Endothelial cell (in vitro differentiated cells): ENCODE measurements at regions not wholly inside any gene's neighbourhood (a gene's known extent, or its start where the extent isn't known, plus 50 kb on each side); places are given as distances from the start of the nearest gene placed in this dataset.
"Not testable (repeated sequence)": the region's sequence is repeated elsewhere in the genome, so short reads cannot be mapped to it uniquely, and the experiment has no call there.

ENCODE experiments used
- DNase-seq: peaks from one replicate; pipeline ENCODE4 v3.0.0; 2021; ENCODE audit warnings: low spot score
- H3K27ac Mint-ChIP-seq: one replicate; pipeline ENCODE4 v1.8.0; 2021; ENCODE audit warnings: mixed read lengths, inconsistent platforms; ENCODE audit not compliant: unreplicated experiment
- H3K27me3 Mint-ChIP-seq: one replicate; pipeline ENCODE4 v1.8.0; 2021; ENCODE audit warnings: mild to moderate bottlenecking, moderate library complexity, mixed read lengths, inconsistent platforms; ENCODE audit not compliant: unreplicated experiment
- H3K36me3 Mint-ChIP-seq: one replicate; pipeline ENCODE4 v1.8.0; 2021; ENCODE audit warnings: mild to moderate bottlenecking, low read depth, mixed read lengths, inconsistent platforms; ENCODE audit not compliant: unreplicated experiment
- H3K4me1 Mint-ChIP-seq: one replicate; pipeline ENCODE4 v1.8.0; 2021; ENCODE audit warnings: mild to moderate bottlenecking, mixed read lengths, inconsistent platforms; ENCODE audit not compliant: unreplicated experiment
- H3K4me3 Mint-ChIP-seq: one replicate; pipeline ENCODE4 v1.8.0; 2021; ENCODE audit warnings: mild to moderate bottlenecking, mixed read lengths, inconsistent platforms; ENCODE audit not compliant: unreplicated experiment
- H3K9me3 Mint-ChIP-seq: one replicate; pipeline ENCODE4 v1.8.0; 2021; ENCODE audit warnings: mixed read lengths, inconsistent platforms; ENCODE audit not compliant: unreplicated experiment
- TF ChIP-seq, protein P1 (sequence below): fragments of 200-600 bp; sonication (generic); IDR thresholded peaks from one replicate; pipeline ENCODE4 v1.5.0; 2021; ENCODE audit warnings: antibody characterized with exemption; ENCODE audit not compliant: unreplicated experiment

DNA sequence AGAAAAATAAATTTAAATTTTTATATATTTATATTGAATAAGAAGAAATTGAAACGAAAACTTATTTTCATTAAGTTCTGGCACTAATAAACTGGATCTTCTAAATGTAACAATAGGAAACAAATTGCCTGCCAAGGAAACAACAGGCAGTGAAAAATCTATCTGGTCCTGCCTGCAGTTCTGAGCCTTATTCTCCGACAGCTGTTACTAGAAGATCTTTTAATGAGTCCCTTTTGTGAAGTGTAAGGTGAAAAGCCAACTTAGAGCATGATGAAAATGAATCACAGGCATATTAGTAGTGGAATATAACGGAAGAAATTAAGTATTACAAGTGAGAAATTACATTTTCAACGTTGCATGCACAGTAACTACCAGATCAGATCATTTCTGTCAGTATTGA, 1002.7 kb upstream of the PCDH20 start:
- H3K4me1 Mint-ChIP-seq = no peaks in the 10 kb centered on the region

DNA sequence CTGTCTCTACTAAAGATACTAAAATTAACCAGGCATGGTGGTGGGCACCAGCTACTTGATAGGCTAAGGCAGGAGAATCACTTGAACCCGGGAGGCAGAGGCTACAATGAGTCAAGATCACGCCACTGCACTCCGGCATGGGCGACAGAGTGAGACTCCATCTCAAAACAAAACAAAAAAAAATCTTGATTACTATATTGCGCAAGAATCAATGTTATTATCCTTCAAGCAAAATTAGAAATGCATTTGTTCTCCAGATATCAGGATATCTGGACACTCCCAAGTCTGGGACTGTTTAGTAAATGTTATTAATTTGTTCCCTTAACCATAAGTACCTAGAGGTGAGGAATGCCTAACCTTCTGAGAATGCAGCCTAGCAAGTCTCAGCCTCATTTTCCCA, 992.2 kb upstream of the PCDH20 start:
- Mint-ChIP-seq H3K27ac (no peak overlapping the region), H3K9me3 (no peaks in the 10 kb centered on the region), H3K36me3 (no peaks in the 10 kb centered on the region), H3K4me3 (no peak overlapping the region), H3K4me1 (no peaks in the 10 kb centered on the region), H3K27me3 (no peaks in the 10 kb centered on the region)
- no peak for DNase-seq
- TF ChIP-seq, protein P1, sequence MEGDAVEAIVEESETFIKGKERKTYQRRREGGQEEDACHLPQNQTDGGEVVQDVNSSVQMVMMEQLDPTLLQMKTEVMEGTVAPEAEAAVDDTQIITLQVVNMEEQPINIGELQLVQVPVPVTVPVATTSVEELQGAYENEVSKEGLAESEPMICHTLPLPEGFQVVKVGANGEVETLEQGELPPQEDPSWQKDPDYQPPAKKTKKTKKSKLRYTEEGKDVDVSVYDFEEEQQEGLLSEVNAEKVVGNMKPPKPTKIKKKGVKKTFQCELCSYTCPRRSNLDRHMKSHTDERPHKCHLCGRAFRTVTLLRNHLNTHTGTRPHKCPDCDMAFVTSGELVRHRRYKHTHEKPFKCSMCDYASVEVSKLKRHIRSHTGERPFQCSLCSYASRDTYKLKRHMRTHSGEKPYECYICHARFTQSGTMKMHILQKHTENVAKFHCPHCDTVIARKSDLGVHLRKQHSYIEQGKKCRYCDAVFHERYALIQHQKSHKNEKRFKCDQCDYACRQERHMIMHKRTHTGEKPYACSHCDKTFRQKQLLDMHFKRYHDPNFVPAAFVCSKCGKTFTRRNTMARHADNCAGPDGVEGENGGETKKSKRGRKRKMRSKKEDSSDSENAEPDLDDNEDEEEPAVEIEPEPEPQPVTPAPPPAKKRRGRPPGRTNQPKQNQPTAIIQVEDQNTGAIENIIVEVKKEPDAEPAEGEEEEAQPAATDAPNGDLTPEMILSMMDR = no peak

More for the DNA sequence above, 1002.7 kb upstream of the PCDH20 start:
- no peaks in the 10 kb centered on the region for H3K9me3 Mint-ChIP-seq
- no peak overlapping the region for H3K4me3 Mint-ChIP-seq
- H3K36me3 Mint-ChIP-seq = no peaks in the 10 kb centered on the region
- DNase-seq = no peak
- H3K27ac Mint-ChIP-seq = no peak overlapping the region
- TF ChIP-seq, protein P1 = no peak
- no peaks in the 10 kb centered on the region for H3K27me3 Mint-ChIP-seq

DNA sequence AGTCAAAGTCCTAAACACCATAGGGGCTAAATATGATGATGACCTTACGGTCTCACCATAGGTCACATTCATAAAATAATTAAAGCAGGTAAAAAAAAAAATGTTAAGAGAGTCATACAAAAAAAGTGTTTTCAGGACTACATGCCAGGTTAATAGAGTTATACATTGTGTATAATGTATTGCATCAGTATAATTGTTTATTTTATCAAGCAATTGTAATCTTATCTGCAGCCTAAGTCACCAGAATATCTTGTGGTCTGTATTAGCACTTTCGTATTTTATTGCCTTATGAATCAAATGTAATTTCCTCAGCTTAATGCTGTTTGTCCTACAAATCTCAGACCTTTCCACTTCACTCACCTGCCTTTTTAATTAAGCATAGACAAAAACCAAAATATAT, 972.9 kb upstream of the PCDH20 start:
- no peaks in the 10 kb centered on the region for H3K4me1 Mint-ChIP-seq
- no peak overlapping the region for H3K4me3 Mint-ChIP-seq
- DNase-seq = no peak
- no peaks in the 10 kb centered on the region for H3K27me3 Mint-ChIP-seq
- TF ChIP-seq, protein P1 = no peak
- no peak overlapping the region for H3K27ac Mint-ChIP-seq
- no peaks in the 10 kb centered on the region for H3K9me3 Mint-ChIP-seq
- H3K36me3 Mint-ChIP-seq = no peaks in the 10 kb centered on the region

DNA sequence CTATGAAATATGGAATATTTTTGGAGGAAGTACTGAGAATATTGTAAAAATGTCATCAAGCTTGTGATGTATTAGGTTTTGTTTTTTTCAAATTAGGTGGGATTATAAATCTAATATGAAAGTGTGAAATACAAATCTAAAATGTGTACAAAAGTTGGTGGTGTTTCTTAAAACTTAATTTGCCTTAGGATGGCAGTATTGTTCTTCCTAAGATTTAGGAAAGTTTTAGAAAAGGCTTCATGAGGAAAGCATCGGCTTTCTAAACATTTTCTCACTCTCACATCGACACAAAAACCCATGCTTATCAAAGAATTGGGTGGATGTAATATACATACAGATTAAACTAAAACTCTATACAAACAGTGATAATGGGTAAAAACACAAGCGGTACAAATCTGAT, 972.0 kb upstream of the PCDH20 start:
- no peaks in the 10 kb centered on the region for H3K27me3 Mint-ChIP-seq
- H3K36me3 Mint-ChIP-seq = no peaks in the 10 kb centered on the region
- H3K4me1 Mint-ChIP-seq = no peaks in the 10 kb centered on the region
- DNase-seq = no peak
- TF ChIP-seq, protein P1 = no peak
- H3K9me3 Mint-ChIP-seq = no peaks in the 10 kb centered on the region
- no peak overlapping the region for H3K27ac Mint-ChIP-seq
- H3K4me3 Mint-ChIP-seq = no peak overlapping the region

DNA sequence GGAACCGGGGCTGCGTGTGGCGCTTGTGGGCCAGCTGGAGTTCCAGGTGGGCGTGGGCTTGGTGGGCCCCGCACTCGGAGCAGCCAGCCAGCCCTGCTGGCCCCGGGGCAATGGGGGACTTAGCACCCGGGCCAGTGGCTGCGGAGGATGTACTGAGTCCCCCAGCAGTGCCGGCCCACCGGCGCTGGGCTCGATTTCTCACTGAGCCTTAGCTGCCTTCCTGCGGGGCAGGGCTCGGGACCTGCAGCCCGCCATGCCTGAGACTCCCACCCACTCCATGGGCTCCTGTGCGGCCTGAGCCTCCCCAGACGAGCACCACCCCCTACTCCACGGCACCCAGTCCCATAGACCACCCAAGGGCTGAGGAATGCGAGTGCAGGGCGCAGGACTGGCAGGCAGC, 963.6 kb upstream of the PCDH20 start:
- not testable (repeated sequence) for H3K4me1 Mint-ChIP-seq, H3K27ac Mint-ChIP-seq, H3K9me3 Mint-ChIP-seq, H3K36me3 Mint-ChIP-seq, DNase-seq, H3K4me3 Mint-ChIP-seq, H3K27me3 Mint-ChIP-seq

DNA sequence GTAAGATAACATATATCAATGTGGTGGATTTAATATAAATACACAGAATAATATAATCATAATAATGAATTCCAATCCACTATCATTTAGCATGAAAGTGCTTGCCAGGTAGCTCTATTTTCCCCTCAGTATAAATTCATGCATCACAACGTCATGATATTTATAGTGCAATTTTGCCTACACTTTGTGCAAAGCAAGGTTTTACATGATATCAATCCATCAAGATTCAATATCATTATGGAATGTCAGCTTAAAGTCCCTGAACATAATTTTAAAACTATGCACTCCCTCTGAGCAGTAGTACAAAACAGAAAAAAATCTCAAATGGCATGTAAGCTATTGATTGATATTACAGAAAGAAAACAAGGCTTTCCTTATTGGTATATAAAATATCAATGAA, 962.2 kb upstream of the PCDH20 start:
- TF ChIP-seq, protein P1 = no peak
- H3K4me3 Mint-ChIP-seq = no peak overlapping the region
- H3K9me3 Mint-ChIP-seq = no peaks in the 10 kb centered on the region
- no peak overlapping the region for H3K27ac Mint-ChIP-seq
- DNase-seq = no peak
- no peaks in the 10 kb centered on the region for H3K27me3 Mint-ChIP-seq
- no peaks in the 10 kb centered on the region for H3K4me1 Mint-ChIP-seq
- no peaks in the 10 kb centered on the region for H3K36me3 Mint-ChIP-seq
